AG20443 (cell line): ENCODE measurements at regions not wholly inside any gene's neighbourhood (a gene's known extent, or its start where the extent isn't known, plus 50 kb on each side); places are given as distances from the start of the nearest gene placed in this dataset.

Experiments used
- DNase-seq: peaks from one replicate; pipeline ENCODE4 v3.0.0; 2012; ENCODE audit warnings: low spot score, mixed read lengths

DNA sequence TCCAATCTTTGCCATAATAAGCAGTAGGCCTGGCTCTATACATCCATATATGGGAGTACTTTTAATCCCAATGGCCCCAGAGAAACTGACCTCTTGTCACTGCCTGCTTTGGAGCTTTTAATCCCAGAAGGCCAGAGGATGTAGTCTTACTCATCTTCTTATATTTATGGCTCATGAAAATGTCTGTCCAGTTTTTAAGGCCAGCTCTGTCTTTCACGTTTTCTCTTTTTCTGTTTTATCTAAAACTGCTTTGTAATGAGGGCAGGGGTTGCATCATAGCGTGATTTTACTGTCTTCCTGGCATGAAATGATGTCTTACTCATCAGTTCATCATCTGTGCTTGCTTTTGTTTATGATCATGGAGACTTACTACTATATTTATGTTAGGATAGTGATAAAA, 1094.9 kb downstream of the MAT2B start:
- DNase-seq, result no peak

GRCh38 chr5:164600929-164601535, 1095.6 kb downstream of the MAT2B start:
- DNase-seq, result no peak

DNA sequence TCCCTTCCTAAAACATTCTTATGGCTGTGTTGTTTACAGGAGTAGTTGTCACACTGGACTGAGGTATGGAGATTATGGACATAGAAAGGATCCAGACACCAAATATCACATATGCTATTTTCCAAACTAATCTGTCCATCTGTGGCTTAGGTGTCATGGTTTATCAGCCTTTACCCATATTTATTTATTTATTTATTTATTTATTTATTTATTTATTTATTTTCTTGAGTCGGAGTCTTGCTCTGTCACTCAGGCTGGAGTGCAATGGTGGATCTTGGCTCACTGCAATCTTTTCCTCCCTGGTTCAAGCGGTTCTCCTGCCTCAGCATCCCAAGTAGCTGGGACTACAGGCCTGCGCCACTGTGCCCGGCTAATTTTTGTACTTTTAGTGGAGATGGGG, 1103.1 kb downstream of the MAT2B start:
- no peak for DNase-seq

GRCh38 chr5:164610374-164610773, 1105.0 kb downstream of the MAT2B start:
- DNase-seq, result no peak

- DNase-seq, result no peak
Observed at GRCh38 chr5:164614707-164615106, 1109.3 kb downstream of the MAT2B start.

DNA sequence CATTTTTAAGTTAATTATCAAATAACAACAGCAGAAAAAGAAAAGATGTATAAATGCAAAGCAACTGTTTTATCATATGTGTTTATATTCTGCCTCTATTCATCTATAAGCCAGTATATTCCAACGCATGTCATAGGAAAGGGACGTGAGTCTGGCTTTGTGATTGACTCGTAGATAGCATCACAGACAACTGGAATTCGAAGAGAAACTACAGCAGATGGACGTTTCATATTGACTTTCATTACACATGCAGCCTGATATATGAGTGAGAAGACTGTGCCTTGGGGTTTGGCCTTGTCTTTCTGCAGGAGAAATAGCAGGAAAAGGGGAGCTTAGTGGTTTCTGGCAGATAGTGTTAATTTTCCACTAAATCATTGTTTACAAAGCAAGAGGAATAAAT, 1111.9 kb downstream of the MAT2B start:
- no peak for DNase-seq

DNA sequence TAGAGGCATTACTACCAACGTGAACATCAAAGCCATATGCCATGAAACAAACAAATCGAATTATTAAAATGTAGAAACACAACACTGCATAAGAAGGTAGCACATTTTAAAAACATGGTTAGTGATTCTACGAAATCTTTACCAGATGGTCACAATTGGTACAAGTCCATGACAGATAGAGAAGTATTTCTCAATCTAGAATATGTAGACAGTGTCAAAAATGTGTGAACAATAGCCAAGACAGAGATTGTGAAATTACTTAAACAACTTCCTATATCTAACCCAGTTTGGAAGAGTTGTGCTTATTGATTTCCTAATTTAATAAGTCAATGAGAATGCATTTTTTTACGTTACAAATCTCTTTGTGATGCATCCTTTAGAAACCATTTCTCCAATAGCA, 1121.6 kb downstream of the MAT2B start:
- no peak for DNase-seq

DNA sequence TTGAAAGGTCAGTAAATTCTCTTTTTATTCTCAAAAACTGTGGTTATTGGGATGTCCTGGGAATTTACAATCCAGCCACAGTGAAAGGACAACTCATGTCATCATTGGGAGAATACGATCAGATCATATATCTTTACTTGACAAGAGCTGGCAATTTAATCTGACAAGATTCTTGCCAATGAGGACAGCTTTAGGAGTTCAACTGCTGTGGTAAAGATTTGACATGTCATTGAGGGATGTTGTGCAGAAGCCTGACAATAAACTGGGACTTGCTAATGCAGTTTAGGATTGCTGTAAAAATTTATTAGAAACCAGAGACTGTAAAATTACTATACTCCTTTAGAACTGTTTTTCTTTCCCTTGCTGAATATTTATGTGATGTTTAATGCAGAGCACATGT, 1131.0 kb downstream of the MAT2B start:
- DNase-seq, result no peak

DNA sequence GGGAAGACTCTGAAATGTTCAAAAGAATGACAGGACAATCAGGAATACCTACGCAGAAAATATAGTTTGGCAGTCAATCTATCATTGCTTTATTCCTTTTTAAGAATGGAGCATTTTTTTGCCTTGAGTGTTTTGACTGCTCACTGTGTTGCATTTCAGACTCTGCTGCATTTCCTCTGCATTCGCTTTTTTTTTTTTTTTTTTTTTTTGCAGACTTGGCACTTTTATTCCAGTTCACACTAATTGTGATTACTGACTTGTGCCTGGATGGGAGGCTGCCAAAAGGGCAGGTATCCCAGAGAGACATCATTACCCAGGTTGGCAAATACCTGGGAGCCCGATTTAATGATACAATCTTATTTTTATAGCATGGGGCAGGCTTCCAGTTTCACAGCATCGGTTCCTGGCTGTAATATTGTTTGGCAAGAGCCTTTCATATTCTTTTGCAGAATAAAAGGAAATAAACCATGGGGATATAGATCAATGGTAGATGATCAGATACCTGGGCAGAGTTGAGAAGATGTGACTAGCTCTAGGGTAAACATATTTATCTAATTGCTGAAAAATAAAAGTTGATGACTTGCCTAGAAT, 1132.6 kb downstream of the MAT2B start:
- DNase-seq, result no peak

DNA sequence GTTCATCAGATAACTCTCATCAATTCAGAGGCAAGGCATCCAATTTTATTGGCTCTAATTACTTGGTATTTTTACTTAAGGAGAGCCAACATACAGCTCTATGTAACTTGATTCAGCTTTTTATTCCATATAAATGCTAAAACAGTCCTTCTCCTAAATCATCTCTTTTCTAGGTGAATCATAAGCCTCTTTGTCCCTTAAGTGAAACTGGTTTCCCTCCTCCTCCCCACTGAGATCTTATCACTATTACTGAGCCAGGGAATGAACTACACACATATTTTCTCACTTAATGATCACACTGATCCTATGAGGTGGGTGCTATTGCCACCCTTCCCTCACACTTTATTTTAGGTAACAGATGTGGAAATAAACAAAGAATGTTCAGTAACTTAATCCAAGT, 1143.8 kb downstream of the MAT2B start:
- DNase-seq, result no peak

- DNase-seq, result no peak
Observed at GRCh38 chr5:164650427-164650826, 1145.0 kb downstream of the MAT2B start.

DNA sequence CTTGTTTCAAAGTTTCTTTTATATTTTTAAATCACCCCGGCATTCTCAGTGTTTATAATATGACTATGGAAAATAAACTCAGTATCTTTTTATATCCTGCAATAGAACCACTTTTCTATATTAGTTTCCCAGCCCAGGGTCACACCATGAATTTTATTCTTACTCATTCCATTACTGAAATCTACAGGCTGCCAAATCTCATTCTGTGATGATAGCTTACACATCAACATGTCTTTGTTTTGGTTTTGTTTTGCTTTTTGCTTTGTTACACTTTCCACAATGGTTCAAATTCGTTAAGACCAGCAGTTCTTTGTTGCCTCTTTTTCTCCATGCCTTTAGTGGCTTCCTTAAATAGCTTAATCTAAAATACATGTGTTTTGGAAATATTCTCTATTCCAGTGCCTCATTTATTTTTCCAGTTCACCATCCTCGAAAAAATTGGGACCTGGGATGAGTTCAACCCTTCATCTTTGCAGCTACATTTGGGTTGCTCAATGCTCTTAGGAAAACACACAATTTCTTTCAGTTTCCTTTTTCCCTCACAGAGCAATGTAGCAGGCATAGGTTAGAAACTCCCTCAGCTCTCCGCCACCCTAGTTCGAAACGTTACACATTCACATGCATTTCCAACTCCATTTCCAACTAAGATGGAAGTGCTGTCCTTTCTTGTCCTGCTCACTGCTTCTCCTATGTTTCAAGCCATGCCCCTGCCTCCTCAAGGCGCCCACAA, 1146.3 kb downstream of the MAT2B start:
- no peak for DNase-seq

- DNase-seq, result no peak
Observed at GRCh38 chr5:164652276-164652660, 1146.8 kb downstream of the MAT2B start.

- DNase-seq, result no peak
Observed at GRCh38 chr5:164663198-164663989, 1158.0 kb downstream of the MAT2B start.

DNA sequence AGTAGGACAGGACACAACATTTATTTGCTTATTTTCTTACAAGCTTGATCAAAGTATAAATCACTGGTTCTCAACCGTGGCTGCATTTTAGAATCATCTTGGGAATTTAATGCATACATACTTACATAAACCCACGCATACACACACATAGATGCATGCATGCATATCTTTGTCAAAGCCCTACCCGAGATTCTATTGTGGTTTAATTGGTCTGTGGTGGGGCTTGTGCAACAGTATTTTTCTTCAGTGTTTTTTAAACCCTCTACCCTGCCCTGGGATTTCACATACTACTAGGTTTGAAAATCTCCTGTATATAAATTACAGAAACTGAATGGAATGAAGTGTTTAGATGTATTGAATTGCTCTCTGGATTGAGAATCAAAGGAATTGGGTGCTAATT, 1166.2 kb downstream of the MAT2B start:
- DNase-seq, result no peak

DNA sequence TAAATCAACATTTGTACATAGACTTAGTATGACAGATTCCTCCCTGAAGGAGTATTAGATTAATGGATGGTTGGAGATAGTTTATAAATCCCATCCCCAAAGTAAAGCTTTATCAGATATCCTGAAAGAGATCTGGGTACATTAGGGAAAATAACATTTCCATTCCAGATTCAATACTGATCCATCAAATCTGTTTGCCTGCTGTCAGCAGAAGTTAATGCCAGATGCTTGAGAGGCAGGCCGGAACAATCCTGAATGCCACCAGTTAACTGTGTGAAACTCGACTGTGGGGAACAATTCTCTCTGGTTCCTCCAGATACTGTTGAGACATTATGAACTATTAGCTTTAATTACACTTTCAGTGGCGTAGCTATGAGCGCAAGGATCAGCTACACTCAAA, 1166.8 kb downstream of the MAT2B start:
- no peak for DNase-seq

DNA sequence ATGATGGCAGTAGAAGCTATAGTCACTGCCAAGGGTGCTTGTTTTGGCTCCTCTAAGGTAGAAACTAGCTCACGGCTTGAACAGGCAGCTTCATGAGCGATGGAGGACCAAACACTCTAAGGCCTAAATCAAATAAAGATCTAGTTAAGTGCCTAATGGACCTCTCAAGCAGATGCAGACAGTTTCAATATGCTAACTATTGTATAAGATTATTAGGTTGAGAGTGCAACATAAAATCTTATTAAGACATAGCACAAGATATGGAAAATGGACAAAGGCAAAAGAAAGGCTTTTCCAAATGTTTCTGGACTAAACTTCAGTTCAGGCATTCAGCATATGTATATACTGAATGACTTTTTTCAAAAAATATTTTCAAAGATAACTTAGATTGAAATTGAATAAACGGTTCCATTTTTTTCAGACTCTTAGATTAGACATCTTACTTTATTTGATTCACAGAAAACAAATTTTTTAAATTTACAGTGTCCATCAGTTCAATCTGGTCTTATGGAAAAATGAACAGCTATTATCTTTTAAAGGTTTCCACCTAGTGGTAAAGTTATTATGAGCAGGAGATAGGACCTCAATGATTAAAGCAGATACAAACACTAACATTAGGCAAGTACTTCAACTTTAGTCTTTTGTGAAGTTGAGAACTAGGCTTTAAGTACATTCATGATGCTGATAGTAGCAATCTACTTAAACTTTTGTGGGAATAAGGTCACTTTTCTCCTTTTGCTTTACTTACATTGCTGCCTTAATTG, 1167.7 kb downstream of the MAT2B start:
- DNase-seq, result no peak

DNA sequence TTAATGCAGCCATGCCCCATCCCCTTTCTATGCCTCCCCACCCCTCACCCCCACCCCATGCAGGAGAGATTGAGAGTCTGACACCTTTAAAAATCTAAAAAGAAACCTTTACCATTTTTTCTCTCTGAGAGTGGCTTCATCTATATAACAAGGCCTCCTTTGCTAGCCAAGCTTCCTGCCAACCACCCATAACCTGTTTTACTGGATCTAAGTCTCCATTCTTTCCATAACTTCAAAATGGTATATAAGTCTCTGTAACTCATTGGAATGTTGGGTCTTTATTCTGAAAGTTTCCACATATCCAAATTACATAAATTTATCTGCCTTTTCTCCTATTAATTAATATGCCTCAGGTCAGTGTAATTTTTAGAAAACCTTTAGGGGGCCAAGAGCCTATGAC, 1174.0 kb downstream of the MAT2B start:
- no peak for DNase-seq

GRCh38 chr5:164680216-164680615, 1174.8 kb downstream of the MAT2B start:
- no peak for DNase-seq

DNA sequence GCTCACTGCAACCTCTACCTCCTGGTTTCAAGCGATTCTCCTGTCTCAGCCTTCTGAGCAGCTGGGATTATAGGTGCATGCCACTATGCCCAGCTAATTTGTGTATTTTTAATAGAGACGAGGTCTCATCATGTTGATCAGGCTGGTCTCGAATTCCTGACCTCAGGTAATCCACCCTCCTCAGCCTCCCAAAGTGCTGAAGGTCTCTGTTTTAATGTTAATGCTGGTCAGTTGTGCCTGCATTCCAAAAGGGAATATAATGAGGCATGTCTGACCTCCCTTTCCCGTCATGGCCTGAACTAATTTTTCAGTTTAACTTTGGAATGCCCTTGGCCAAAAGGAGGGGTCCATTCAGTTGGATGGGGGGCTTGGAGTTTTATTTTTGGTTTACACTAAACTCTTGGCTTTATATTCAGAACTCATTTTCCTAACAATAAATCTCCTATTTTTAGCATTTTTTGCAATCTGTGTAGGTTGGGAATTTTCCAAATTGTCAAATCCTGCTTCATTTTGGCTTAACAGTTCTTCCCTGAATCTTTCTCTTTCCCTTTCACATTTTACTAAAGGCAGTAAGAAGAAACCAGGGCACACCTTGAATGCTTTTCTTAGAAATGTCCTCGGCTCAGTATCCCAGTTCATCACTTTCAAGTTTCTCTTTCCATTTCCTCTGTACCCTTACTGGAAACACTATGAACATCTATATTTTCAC, 1175.5 kb downstream of the MAT2B start:
- DNase-seq, result no peak

GRCh38 chr5:164687391-164687790, 1182.0 kb downstream of the MAT2B start:
- DNase-seq, result no peak

- DNase-seq, result no peak
Observed at GRCh38 chr5:164688437-164688836, 1183.0 kb downstream of the MAT2B start.
